Suprapubic skin (tissue), 4 donors: ENCODE measurements at regions not wholly inside any gene's neighbourhood (a gene's known extent, or its start where the extent isn't known, plus 50 kb on each side); places are given as distances from the start of the nearest gene placed in this dataset.

Experiments used
- CTCF ChIP-seq, 2 donors: fragments of 200-600 bp in 1 of 2; fragments of 450-650 bp in 1 of 2; sonication (generic) in 1 of 2; IDR thresholded peaks; one replicate each; pipeline ENCODE4 v1.5.1; 2016 to 2019; ENCODE audit warnings: antibody characterized with exemption in 2 of 2, mild to moderate bottlenecking in 1 of 2, moderate library complexity in 1 of 2
- EP300 ChIP-seq: sonication (generic); formaldehyde crosslinking; IDR thresholded peaks from one replicate; pipeline ENCODE4 v1.6.1; 2017; ENCODE audit warnings: antibody characterized with exemption
- POLR2A ChIP-seq, 2 donors: fragments of 450-650 bp; IDR thresholded peaks; one replicate each; pipeline ENCODE4 v1.6.1; 2017; ENCODE audit warnings: antibody characterized with exemption in 2 of 2, mild to moderate bottlenecking in 2 of 2, moderate library complexity in 2 of 2
- POLR2AphosphoS5 ChIP-seq, 3 donors: sonication (generic); formaldehyde crosslinking; IDR thresholded peaks; one replicate each; pipeline ENCODE4 v1.6.1; 2017; ENCODE audit warnings: antibody characterized with exemption in 3 of 3

- TF ChIP-seq CTCF (IDR thresholded peaks at IDR 0.05): no peak
- no peak for TF ChIP-seq POLR2A (IDR thresholded peaks at IDR 0.05)
- TF ChIP-seq POLR2AphosphoS5 (IDR thresholded peaks at IDR 0.05): no peak
- TF ChIP-seq EP300: no peak
Observed at GRCh38 chr17:63294776-63295175, 151.3 kb downstream of the CYB561 start.
